H9 (cell line): ENCODE measurements at regions not wholly inside any gene's neighbourhood (a gene's known extent, or its start where the extent isn't known, plus 50 kb on each side); places are given as distances from the start of the nearest gene placed in this dataset.

Experiments
- DNase-seq: peaks from one replicate; pipeline ENCODE4 v3.0.0-alpha.2; 2017
- H2AFZ ChIP-seq: one replicate; pipeline ENCODE4 v1.6.1; 2013; ENCODE audit warnings: mild to moderate bottlenecking, low read length, control low read depth, moderate library complexity
- H2AK5ac ChIP-seq: 2 replicates; pipeline ENCODE4 v1.6.1; 2013; ENCODE audit warnings: low read length, control low read depth, mixed read lengths; ENCODE audit not compliant: insufficient read length
- H2BK120ac ChIP-seq: one replicate; pipeline ENCODE4 v1.6.1; 2013; ENCODE audit warnings: low read depth, mild to moderate bottlenecking, low read length, control low read depth, inconsistent platforms; ENCODE audit not compliant: poor library complexity, severe bottlenecking
- H2BK12ac ChIP-seq: 2 replicates; pipeline ENCODE4 v1.6.1; 2013; ENCODE audit warnings: low read length, control low read depth, mixed read lengths, low read depth; ENCODE audit not compliant: insufficient read length
- H2BK15ac ChIP-seq: 2 replicates; pipeline ENCODE4 v1.6.1; 2013; ENCODE audit warnings: low read depth, low read length, control low read depth
- H2BK20ac ChIP-seq: one replicate; pipeline ENCODE4 v1.6.1; 2013; ENCODE audit warnings: low read depth, mild to moderate bottlenecking, low read length, control low read depth, inconsistent platforms; ENCODE audit not compliant: poor library complexity, severe bottlenecking
- H2BK5ac ChIP-seq: 2 replicates; pipeline ENCODE4 v1.6.1; 2013; ENCODE audit warnings: low read length, control low read depth, mixed read lengths; ENCODE audit not compliant: insufficient read length
- H3K14ac ChIP-seq: 2 replicates; pipeline ENCODE4 v1.6.1; 2013; ENCODE audit warnings: low read length, control low read depth; ENCODE audit not compliant: insufficient read depth
- H3K18ac ChIP-seq: 2 replicates; pipeline ENCODE4 v1.6.1; 2013; ENCODE audit warnings: low read depth, mild to moderate bottlenecking, mixed read lengths, low read length, control low read depth; ENCODE audit not compliant: insufficient read length
- H3K23ac ChIP-seq: 2 replicates; pipeline ENCODE4 v1.6.1; 2013; ENCODE audit warnings: low read length, control low read depth, mixed read lengths, low read depth; ENCODE audit not compliant: insufficient read length
- H3K23me2 ChIP-seq: 2 replicates; pipeline ENCODE4 v1.6.1; 2013; ENCODE audit warnings: low read depth, mild to moderate bottlenecking, mixed read lengths, low read length, control low read depth; ENCODE audit not compliant: insufficient read length, poor library complexity, severe bottlenecking
- H3K27ac ChIP-seq: 2 replicates; pipeline ENCODE4 v1.5.1; 2013; ENCODE audit warnings: low read length, control low read depth, mixed read lengths, low read depth; ENCODE audit not compliant: insufficient read length
- H3K27me3 ChIP-seq: 2 replicates; pipeline ENCODE4 v1.6.1; 2013; ENCODE audit warnings: low read length, control low read depth, inconsistent platforms; ENCODE audit not compliant: insufficient read depth
- H3K4ac ChIP-seq: 2 replicates; pipeline ENCODE4 v1.6.1; 2013; ENCODE audit warnings: low read depth, mild to moderate bottlenecking, control low read depth, inconsistent platforms, low read length, moderate library complexity
- H3K4me1 ChIP-seq: 2 replicates; pipeline ENCODE4 v1.6.1; 2013; ENCODE audit warnings: low read length, control low read depth, inconsistent platforms; ENCODE audit not compliant: insufficient read depth
- H3K4me2 ChIP-seq: 2 replicates; pipeline ENCODE4 v1.6.1; 2013; ENCODE audit warnings: low read length, control low read depth, mixed read lengths; ENCODE audit not compliant: insufficient read length, insufficient read depth
- H3K56ac ChIP-seq: 2 replicates; pipeline ENCODE4 v1.6.1; 2013; ENCODE audit warnings: low read depth, mild to moderate bottlenecking, mixed read lengths, low read length, control low read depth; ENCODE audit not compliant: insufficient read length
- H3K79me1 ChIP-seq: 2 replicates; pipeline ENCODE4 v1.6.1; 2013; ENCODE audit warnings: low read depth, mild to moderate bottlenecking, moderate library complexity, low read length, control low read depth, inconsistent platforms; ENCODE audit not compliant: insufficient read depth, poor library complexity, severe bottlenecking
- H3K79me2 ChIP-seq: 2 replicates; pipeline ENCODE4 v1.6.1; 2013; ENCODE audit warnings: low read length, control low read depth, inconsistent platforms; ENCODE audit not compliant: insufficient read depth
- H3K9ac ChIP-seq: 2 replicates; pipeline ENCODE4 v1.6.1; 2013; ENCODE audit warnings: low read length, control low read depth, mixed read lengths; ENCODE audit not compliant: insufficient read length; ENCODE audit errors: extremely low read depth
- H3K9me3 ChIP-seq: one replicate; pipeline ENCODE4 v1.6.1; 2013; ENCODE audit warnings: low read depth, low read length, inconsistent platforms; ENCODE audit not compliant: control insufficient read depth
- H3T11ph ChIP-seq: one replicate; pipeline ENCODE4 v1.6.1; 2013; ENCODE audit warnings: mild to moderate bottlenecking, low read length, control low read depth, inconsistent platforms
- H4K20me1 ChIP-seq: one replicate; pipeline ENCODE4 v1.6.1; 2013; ENCODE audit not compliant: control insufficient read depth, insufficient read length, insufficient read depth
- H4K5ac ChIP-seq: 2 replicates; pipeline ENCODE4 v1.6.1; 2013; ENCODE audit warnings: low read depth, mild to moderate bottlenecking, mixed read lengths, low read length, control low read depth; ENCODE audit not compliant: insufficient read length
- H4K8ac ChIP-seq: replicated peaks from 2 replicates; pipeline ENCODE4 v1.6.1; 2013; ENCODE audit warnings: low read length, control low read depth, mixed read lengths, low read depth; ENCODE audit not compliant: insufficient read length
- H4K91ac ChIP-seq: 2 replicates; pipeline ENCODE4 v1.6.1; 2013; ENCODE audit warnings: low read depth, mild to moderate bottlenecking, moderate library complexity, mixed read lengths, low read length, control low read depth; ENCODE audit not compliant: insufficient read length
- H3K27ac Mint-ChIP-seq, 3 experiments: 2 replicates in 2 of 3; 3 replicates in 1 of 3; pipeline ENCODE4 v1.8.0; 2020 to 2021; ENCODE audit warnings: mixed read lengths in 3 of 3, mild to moderate bottlenecking in 1 of 3, moderate library complexity in 1 of 3
- H3K27me3 Mint-ChIP-seq: 2 replicates; pipeline ENCODE4 v1.8.0; 2021; ENCODE audit warnings: low read depth, mild to moderate bottlenecking, moderate library complexity, mixed read lengths
- H3K36me3 Mint-ChIP-seq, 3 experiments: 2 replicates in 2 of 3; 3 replicates in 1 of 3; pipeline ENCODE4 v1.8.0; 2020 to 2021; ENCODE audit warnings: low read depth in 3 of 3, mixed read lengths in 3 of 3; ENCODE audit not compliant: insufficient read depth in 1 of 3
- H3K4me1 Mint-ChIP-seq, 2 experiments: 2 replicates each; pipeline ENCODE4 v1.8.0; 2020; ENCODE audit warnings: mixed read lengths in 2 of 2
- H3K4me3 Mint-ChIP-seq, 2 experiments: 2 replicates in 1 of 2; 3 replicates in 1 of 2; pipeline ENCODE4 v1.8.0; 2020 to 2021; ENCODE audit warnings: mild to moderate bottlenecking in 2 of 2, mixed read lengths in 2 of 2, moderate library complexity in 1 of 2
- H3K9me3 Mint-ChIP-seq, 2 experiments: 2 replicates in 1 of 2; 3 replicates in 1 of 2; pipeline ENCODE4 v1.8.0; 2020; ENCODE audit warnings: mild to moderate bottlenecking in 2 of 2, mixed read lengths in 2 of 2, moderate library complexity in 1 of 2
- CTCF ChIP-seq: fragments of 200-600 bp; sonication (generic); conservative IDR thresholded peaks from 3 replicates; pipeline ENCODE4 v1.8.0; 2021; ENCODE audit warnings: antibody characterized with exemption, mild to moderate bottlenecking
- WGBS: extraction: QIAGEN DNeasy Blood & Tissue Kit; methylation state at CpG from one replicate; pipeline ENCODE4 v1.1.7; 2013; ENCODE audit warnings: missing lambda C conversion rate, low lambda C conversion rate, mixed read lengths; ENCODE audit not compliant: insufficient read length; ENCODE audit errors: extremely low coverage; 5-methylcytosine and 5-hydroxymethylcytosine counted together

GRCh38 chr20:39916236-39916765, 772.7 kb downstream of the MAFB start:
- Histone ChIP-seq H3K4me1 (no peaks in the 10 kb centered on the region), H3K9ac (no peak overlapping the region), H2BK120ac (no peak overlapping the region), H3T11ph (no peak overlapping the region), H2AFZ (no peak overlapping the region), H2BK20ac (no peak overlapping the region), H3K4me2 (no peak overlapping the region), H3K56ac (no peak overlapping the region), H3K27ac (no peak overlapping the region), H4K20me1 (no peaks in the 10 kb centered on the region), H3K79me1 (no peaks in the 10 kb centered on the region), H3K9me3 (no peaks in the 10 kb centered on the region), H4K8ac (no peak overlapping the region), H3K14ac (no peak overlapping the region), H2BK15ac (no peak overlapping the region), H2AK5ac (no peak overlapping the region), H3K4ac (no peak overlapping the region), H2BK12ac (no peak overlapping the region), H3K18ac (no peak overlapping the region), H3K27me3 (no peaks in the 10 kb centered on the region), H4K5ac (no peak overlapping the region), H3K23me2 (no peaks in the 10 kb centered on the region), H4K91ac (no peak overlapping the region), H3K23ac (no peak overlapping the region), H3K79me2 (no peaks in the 10 kb centered on the region), H2BK5ac (no peak overlapping the region)
- Mint-ChIP-seq H3K27me3 (no peaks in the 10 kb centered on the region), H3K4me3 (no peak overlapping the region), H3K27ac (no peak overlapping the region), H3K36me3 (no peaks in the 10 kb centered on the region), H3K4me1 (no peaks in the 10 kb centered on the region), H3K9me3 (no peaks in the 10 kb centered on the region)
- TF ChIP-seq CTCF = no peak
- no peak for DNase-seq
- no CpG with 5 or more reads among the region's 2 CpGs for WGBS
